HepG2 (cell line): ENCODE measurements at regions not wholly inside any gene's neighbourhood (a gene's known extent, or its start where the extent isn't known, plus 50 kb on each side); places are given as distances from the start of the nearest gene placed in this dataset.

Source experiments
- ATAC-seq: fragments of 200-7000 bp; cut with Tn5 transposase; 3 replicates; pipeline ENCODE4 v1.9.1; 2020; ENCODE audit warnings: mild to moderate bottlenecking, moderate library complexity
- BruUV-seq: library from RNA; stranded (reverse); fragments of 400-500 nt; replicated peaks from 2 replicates; lab custom pipeline; 2021; lab: Mats Ljungman, UMichigan
- CTCF ChIA-PET: fragments of 300-600 bp; formaldehyde crosslinking; extraction: SDS; loops from one replicate; lab custom pipeline; 2021; ENCODE audit warnings: low total read pairs, inconsistent platforms, low intra/inter-chr PET ratio; lab: Yijun Ruan, JAX
- POLR2A ChIA-PET: fragments of 350-600 bp; sonication (Branson Sonifier 250); formaldehyde crosslinking; loops from one replicate; lab custom pipeline; 2020; ENCODE audit warnings: antibody characterized with exemption, inconsistent platforms; lab: Yijun Ruan, JAX
- DNase-seq: peaks from one replicate; pipeline ENCODE4 v3.0.0-alpha.2; 2015; ENCODE audit warnings: low spot score
- FAIRE-seq: peaks from 3 replicates; lab custom pipeline; 2011; peaks lifted over from hg19 to GRCh38; lab: Jason Lieb, UNC
- H2AFZ ChIP-seq: one replicate; pipeline ENCODE4 v1.6.1; 2011; ENCODE audit warnings: low read length, inconsistent platforms
- H3K27ac ChIP-seq: fragments of 300-600 bp; 3 replicates; pipeline ENCODE4 v1.8.0; 2011; ENCODE audit warnings: mixed run types, mild to moderate bottlenecking, mixed read lengths, low read length, inconsistent platforms; ENCODE audit not compliant: insufficient read depth; ENCODE audit errors: extremely low read length
- H3K27me3 ChIP-seq, 2 experiments: fragments of 200-600 bp in 1 of 2; 2 replicates in 1 of 2; 3 replicates in 1 of 2; pipeline versions ENCODE4 v1.6.0 to v1.8.0; 2011; ENCODE audit warnings: low read length in 2 of 2, mild to moderate bottlenecking in 2 of 2, moderate library complexity in 2 of 2, inconsistent platforms in 1 of 2; ENCODE audit not compliant: insufficient read depth in 2 of 2, control insufficient read depth in 1 of 2
- H3K36me3 ChIP-seq, 2 experiments: fragments of 200-600 bp in 1 of 2; replicated peaks in 1 of 2; 2 replicates in 1 of 2; 3 replicates in 1 of 2; pipeline versions ENCODE4 v1.5.1 to v1.8.0; 2011; ENCODE audit warnings: low read length in 2 of 2, inconsistent platforms in 1 of 2; ENCODE audit not compliant: insufficient read depth in 2 of 2, control insufficient read depth in 1 of 2
- H3K4me1 ChIP-seq: 2 replicates; pipeline ENCODE4 v1.5.1; 2012; ENCODE audit warnings: low read length, inconsistent platforms; ENCODE audit not compliant: insufficient read depth
- H3K4me2 ChIP-seq: 2 replicates; pipeline ENCODE4 v1.6.0; 2011; ENCODE audit warnings: low read depth, low read length, inconsistent platforms
- H3K4me3 ChIP-seq, 3 experiments: fragments of 200-600 bp in 1 of 3; sonication (generic), shearing (Covaris generic) in 1 of 3; replicated peaks in 1 of 3; 2 replicates each; pipeline ENCODE4 v1.5.1; 2011 to 2016; ENCODE audit warnings: low read length in 3 of 3, inconsistent platforms in 2 of 3, low read depth in 2 of 3, mild to moderate bottlenecking in 2 of 3, control low read depth in 1 of 3, mixed read lengths in 1 of 3; ENCODE audit not compliant: insufficient read depth in 1 of 3
- H3K79me2 ChIP-seq: one replicate; pipeline ENCODE4 v1.6.1; 2011; ENCODE audit warnings: low read length, inconsistent platforms; ENCODE audit not compliant: insufficient read depth
- H3K9ac ChIP-seq: 2 replicates; pipeline ENCODE4 v1.6.0; 2011; ENCODE audit warnings: mild to moderate bottlenecking, low read depth, low read length, inconsistent platforms; ENCODE audit not compliant: insufficient read depth
- H3K9me3 ChIP-seq: 2 replicates; pipeline ENCODE4 v1.5.1; 2012; ENCODE audit warnings: mild to moderate bottlenecking, low read length
- H4K20me1 ChIP-seq: 2 replicates; pipeline ENCODE4 v1.6.0; 2011; ENCODE audit warnings: inconsistent platforms, mild to moderate bottlenecking, low read length, moderate library complexity; ENCODE audit not compliant: insufficient read depth
- BHLHE40 ChIP-seq: IDR thresholded peaks from 2 replicates; pipeline ENCODE4 v1.6.1; 2011; ENCODE audit warnings: low read length, improper control_type of control experiment
- DPF2 ChIP-seq: sonication (generic); formaldehyde crosslinking; IDR thresholded peaks from 2 replicates; pipeline ENCODE4 v1.4.0; 2020; ENCODE audit warnings: mild to moderate bottlenecking, low read depth, missing genetic modification reagents, borderline replicate concordance
- GTF3A ChIP-seq: sonication (generic); formaldehyde crosslinking; conservative IDR thresholded peaks from 2 replicates; pipeline ENCODE4 v1.4.0; 2020; ENCODE audit warnings: mild to moderate bottlenecking, missing genetic modification reagents
- JDP2 ChIP-seq: sonication (generic); formaldehyde crosslinking; IDR thresholded peaks from 2 replicates; pipeline ENCODE4 v1.8.1; 2022; ENCODE audit warnings: missing genetic modification reagents, borderline replicate concordance
- MAX ChIP-seq: IDR thresholded peaks from 2 replicates; pipeline ENCODE4 v1.6.1; 2012; ENCODE audit warnings: inconsistent platforms
- NCOA5 ChIP-seq: sonication (generic); formaldehyde crosslinking; IDR thresholded peaks from 2 replicates; pipeline ENCODE4 v1.4.0; 2020; ENCODE audit warnings: missing genetic modification reagents
- NFE2L2 ChIP-seq: fragments of 150-350 bp; IDR thresholded peaks from 2 replicates; pipeline ENCODE4 v1.6.1; 2014; ENCODE audit warnings: low read length
- POGZ ChIP-seq: sonication (generic); formaldehyde crosslinking; IDR thresholded peaks from 2 replicates; pipeline ENCODE4 v1.4.0; 2020; ENCODE audit warnings: mild to moderate bottlenecking, missing genetic modification reagents
- RFX1 ChIP-seq: fragments of 450-650 bp; IDR thresholded peaks from 2 replicates; pipeline ENCODE4 v1.6.1; 2017
- SATB2 ChIP-seq: sonication (generic); formaldehyde crosslinking; IDR thresholded peaks from 2 replicates; pipeline ENCODE4 v1.5.0; 2020; ENCODE audit warnings: missing genetic modification reagents
- ZBTB21 ChIP-seq: sonication (generic); formaldehyde crosslinking; IDR thresholded peaks from 2 replicates; pipeline ENCODE4 v1.4.0; 2020; ENCODE audit warnings: missing genetic modification reagents
- ZBTB49 ChIP-seq: sonication (generic); formaldehyde crosslinking; IDR thresholded peaks from 2 replicates; pipeline ENCODE4 v1.4.0; 2020; ENCODE audit warnings: missing genetic modification reagents, borderline replicate concordance
- ZC3H13 ChIP-seq: sonication (generic); formaldehyde crosslinking; IDR thresholded peaks from 2 replicates; pipeline ENCODE4 v1.8.1; 2023; ENCODE audit warnings: mild to moderate bottlenecking, missing genetic modification reagents, moderate library complexity
- ZFP62 ChIP-seq: sonication (generic); formaldehyde crosslinking; IDR thresholded peaks from 2 replicates; pipeline ENCODE4 v1.4.0; 2020; ENCODE audit warnings: missing genetic modification reagents
- ZNF121 ChIP-seq: sonication (generic); formaldehyde crosslinking; IDR thresholded peaks from 2 replicates; pipeline ENCODE4 v1.5.0; 2020; ENCODE audit warnings: mild to moderate bottlenecking, missing genetic modification reagents
- ZNF20 ChIP-seq: sonication (generic); formaldehyde crosslinking; IDR thresholded peaks from 2 replicates; pipeline ENCODE4 v1.4.0; 2020; ENCODE audit warnings: mild to moderate bottlenecking, moderate library complexity, missing genetic modification reagents
- ZNF704 ChIP-seq: sonication (generic); formaldehyde crosslinking; IDR thresholded peaks from 2 replicates; pipeline ENCODE4 v1.8.1; 2023; ENCODE audit warnings: mild to moderate bottlenecking, inconsistent platforms, moderate library complexity, missing genetic modification reagents, borderline replicate concordance
- ZNF879 ChIP-seq: sonication (generic); formaldehyde crosslinking; IDR thresholded peaks from 2 replicates; pipeline ENCODE4 v1.8.1; 2023; ENCODE audit warnings: missing genetic modification reagents
- ZSCAN25 ChIP-seq: sonication (generic); formaldehyde crosslinking; IDR thresholded peaks from 2 replicates; pipeline ENCODE4 v1.8.0; 2022; ENCODE audit warnings: mild to moderate bottlenecking, missing genetic modification reagents
- ZUFSP ChIP-seq: sonication (generic); formaldehyde crosslinking; IDR thresholded peaks from 2 replicates; pipeline ENCODE4 v1.9.0; 2021; ENCODE audit warnings: missing genetic modification reagents, mild to moderate bottlenecking, borderline replicate concordance
- WGBS: methylation state at CpG from one replicate; pipeline ENCODE4 v1.1.6; 2017; ENCODE audit warnings: low lambda C conversion rate; 5-methylcytosine and 5-hydroxymethylcytosine counted together
- in situ Hi-C: cut with HindIII; loops from 2 replicates; pipeline ENCODE4 v1.10.0; 2017; ENCODE audit warnings: low pct_unique_long_range_greater_than_20kb; ENCODE audit not compliant: extremely low pct_ligation_motif_present
- intact Hi-C: fragments of 100-400 bp; cut with micrococcal nuclease; formaldehyde crosslinking; loops from one replicate; pipeline ENCODE4 v1.10.0; 2022; ENCODE audit not compliant: unreplicated experiment

- in situ Hi-C loops, result no loop called here
Measured at GRCh38 chr5:104955479-104955878, 1392.9 kb upstream of the NUDT12 start.

More at GRCh38 chr5:104955479-104955878, 1392.9 kb upstream of the NUDT12 start:
- no peak overlapping the region for H3K9ac ChIP-seq
- BruUV-seq, result no TSS peak
- TF ChIP-seq ZC3H13 (CRISPR knock-in tag), result no peak
- no peak for TF ChIP-seq ZNF879 (CRISPR knock-in tag)
- TF ChIP-seq ZUFSP (CRISPR knock-in tag), result no peak
- no peak for TF ChIP-seq ZFP62 (CRISPR knock-in tag)
- TF ChIP-seq NCOA5 (CRISPR knock-in tag), result no peak
- no peak for TF ChIP-seq POGZ (CRISPR knock-in tag)
- no peak for TF ChIP-seq ZSCAN25
- no peak for TF ChIP-seq BHLHE40
- no peak for TF ChIP-seq GTF3A (CRISPR knock-in tag)
- TF ChIP-seq JDP2, result no peak
- TF ChIP-seq ZNF704 (CRISPR knock-in tag), result no peak
- no peak for TF ChIP-seq DPF2 (CRISPR knock-in tag)
- no peak for TF ChIP-seq ZBTB49 (CRISPR knock-in tag)
- TF ChIP-seq ZNF20, result no peak
- TF ChIP-seq MAX, result no peak
- no peak for TF ChIP-seq RFX1
- no peak for TF ChIP-seq SATB2 (CRISPR knock-in tag)
- no peak for TF ChIP-seq ZBTB21
- TF ChIP-seq ZNF121, result no peak
- TF ChIP-seq NFE2L2, result no peak
- CTCF ChIA-PET, result no interaction called here
- no peaks in the 10 kb centered on the region for H3K27me3 ChIP-seq
- WGBS, result 4% methylated on average over 2 of the region's 2 CpGs
- H3K79me2 ChIP-seq, result no peaks in the 10 kb centered on the region
- H3K36me3 ChIP-seq, result no peaks in the 10 kb centered on the region
- no peak for DNase-seq
- no peak for FAIRE-seq
- ATAC-seq, result no peak
- no peaks in the 10 kb centered on the region for H3K4me1 ChIP-seq
- H3K27ac ChIP-seq, result no peak overlapping the region
- intact Hi-C loops, result no loop called here
- no peak overlapping the region for H3K4me2 ChIP-seq
- H3K4me3 ChIP-seq, result no peak overlapping the region
- H4K20me1 ChIP-seq, result no peaks in the 10 kb centered on the region
- POLR2A ChIA-PET, result no interaction called here
- H2AFZ ChIP-seq, result no peak overlapping the region
- H3K9me3 ChIP-seq, result no peaks in the 10 kb centered on the region
